Cardiac fibroblast (primary cell): ENCODE measurements at regions not wholly inside any gene's neighbourhood (a gene's known extent, or its start where the extent isn't known, plus 50 kb on each side); places are given as distances from the start of the nearest gene placed in this dataset.

Experiments used
- DNase-seq, 2 donors: peaks; one replicate each; pipeline versions ENCODE4 v3.0.0 to v3.0.0-alpha.2; 2010; ENCODE audit warnings: low read depth in 2 of 2
- H3K4me3 ChIP-seq, 2 donors: replicated peaks in 1 of 2; 1 replicate in 1 of 2; 2 replicates in 1 of 2; pipeline ENCODE4 v1.5.1; 2011; ENCODE audit warnings: low read depth in 2 of 2, low read length in 2 of 2, mild to moderate bottlenecking in 2 of 2, moderate library complexity in 1 of 2
- CTCF ChIP-seq: IDR thresholded peaks from one replicate; pipeline ENCODE4 v1.5.1; 2011; ENCODE audit warnings: low read depth, mild to moderate bottlenecking, low read length, inconsistent platforms

GRCh38 chr2:237035781-237036475 lies 49.8 kb upstream of the COPS8 start:
- no peak for TF ChIP-seq CTCF
- H3K4me3 ChIP-seq: no peak overlapping the region
- no peak for DNase-seq
